Raji (cell line): ENCODE measurements at regions not wholly inside any gene's neighbourhood (a gene's known extent, or its start where the extent isn't known, plus 50 kb on each side); places are given as distances from the start of the nearest gene placed in this dataset.

Experiments
- POLR2A ChIP-seq: IDR thresholded peaks from 2 replicates; pipeline ENCODE4 v1.6.1; 2011; ENCODE audit warnings: low read depth, low read length, control low read depth; ENCODE audit not compliant: insufficient read depth

GRCh38 chr2:8251856-8252255, 430.0 kb upstream of the ID2 start:
- no peak for TF ChIP-seq POLR2A

- no peak for TF ChIP-seq POLR2A
Observed at GRCh38 chr2:8252997-8253694, 428.7 kb upstream of the ID2 start.

- TF ChIP-seq POLR2A, result no peak
Observed at GRCh38 chr2:8253781-8254180, 428.1 kb upstream of the ID2 start.

- TF ChIP-seq POLR2A, result no peak
Observed at GRCh38 chr2:8254791-8255447, 426.9 kb upstream of the ID2 start.

- TF ChIP-seq POLR2A, result no peak
Observed at GRCh38 chr2:8255448-8255800, 426.4 kb upstream of the ID2 start.

GRCh38 chr2:8256905-8257304, 425.0 kb upstream of the ID2 start:
- TF ChIP-seq POLR2A, result no peak

- no peak for TF ChIP-seq POLR2A
Observed at GRCh38 chr2:8257502-8257901, 424.4 kb upstream of the ID2 start.

- no peak for TF ChIP-seq POLR2A
Observed at GRCh38 chr2:8258406-8258805, 423.4 kb upstream of the ID2 start.

- no peak for TF ChIP-seq POLR2A
Observed at GRCh38 chr2:8259106-8259840, 422.6 kb upstream of the ID2 start.

GRCh38 chr2:8259841-8260178, 422.0 kb upstream of the ID2 start:
- TF ChIP-seq POLR2A, result no peak

- TF ChIP-seq POLR2A, result no peak
Observed at GRCh38 chr2:8260213-8260612, 421.6 kb upstream of the ID2 start.

- no peak for TF ChIP-seq POLR2A
Observed at GRCh38 chr2:8263901-8264300, 418.0 kb upstream of the ID2 start.

- TF ChIP-seq POLR2A, result no peak
Observed at GRCh38 chr2:8264981-8265380, 416.9 kb upstream of the ID2 start.

- TF ChIP-seq POLR2A, result no peak
Observed at GRCh38 chr2:8265476-8266226, 416.2 kb upstream of the ID2 start.

- TF ChIP-seq POLR2A, result no peak
Observed at GRCh38 chr2:8266563-8266962, 415.3 kb upstream of the ID2 start.

- no peak for TF ChIP-seq POLR2A
Observed at GRCh38 chr2:8267048-8267447, 414.8 kb upstream of the ID2 start.
